GM10266 (cell line): ENCODE measurements at regions not wholly inside any gene's neighbourhood (a gene's known extent, or its start where the extent isn't known, plus 50 kb on each side); places are given as distances from the start of the nearest gene placed in this dataset.

Source experiments
- DNase-seq: peaks from one replicate; pipeline ENCODE4 v3.0.0; 2012; ENCODE audit errors: extremely low spot score
- TF ChIP-seq, protein P1 (sequence below): IDR thresholded peaks from 2 replicates; pipeline ENCODE4 v1.5.1; 2012; ENCODE audit warnings: mild to moderate bottlenecking, low read depth; ENCODE audit not compliant: control insufficient read depth, insufficient read depth; ENCODE audit errors: missing control alignments

DNA sequence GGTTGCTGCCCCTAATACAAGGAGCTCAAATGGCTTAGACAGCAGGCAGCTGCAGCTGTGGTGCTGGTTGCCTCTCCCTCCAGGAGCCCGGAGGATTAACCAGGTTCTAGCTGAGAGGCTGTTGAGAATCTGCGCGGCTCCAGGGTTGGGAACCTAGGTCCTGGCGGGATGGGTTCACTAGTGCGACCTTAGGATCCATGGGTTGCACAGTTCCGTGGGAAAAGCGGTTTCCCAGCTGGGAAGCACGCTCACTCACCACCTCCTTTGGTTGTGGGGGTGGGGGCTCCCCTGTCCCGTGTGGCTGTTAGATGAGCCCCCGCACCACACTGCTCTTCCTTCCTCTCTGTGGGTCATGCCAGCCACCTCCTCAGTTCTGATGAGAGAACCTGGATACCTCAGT lies 375.1 kb upstream of the ARRDC4 start:
- TF ChIP-seq, protein P1, sequence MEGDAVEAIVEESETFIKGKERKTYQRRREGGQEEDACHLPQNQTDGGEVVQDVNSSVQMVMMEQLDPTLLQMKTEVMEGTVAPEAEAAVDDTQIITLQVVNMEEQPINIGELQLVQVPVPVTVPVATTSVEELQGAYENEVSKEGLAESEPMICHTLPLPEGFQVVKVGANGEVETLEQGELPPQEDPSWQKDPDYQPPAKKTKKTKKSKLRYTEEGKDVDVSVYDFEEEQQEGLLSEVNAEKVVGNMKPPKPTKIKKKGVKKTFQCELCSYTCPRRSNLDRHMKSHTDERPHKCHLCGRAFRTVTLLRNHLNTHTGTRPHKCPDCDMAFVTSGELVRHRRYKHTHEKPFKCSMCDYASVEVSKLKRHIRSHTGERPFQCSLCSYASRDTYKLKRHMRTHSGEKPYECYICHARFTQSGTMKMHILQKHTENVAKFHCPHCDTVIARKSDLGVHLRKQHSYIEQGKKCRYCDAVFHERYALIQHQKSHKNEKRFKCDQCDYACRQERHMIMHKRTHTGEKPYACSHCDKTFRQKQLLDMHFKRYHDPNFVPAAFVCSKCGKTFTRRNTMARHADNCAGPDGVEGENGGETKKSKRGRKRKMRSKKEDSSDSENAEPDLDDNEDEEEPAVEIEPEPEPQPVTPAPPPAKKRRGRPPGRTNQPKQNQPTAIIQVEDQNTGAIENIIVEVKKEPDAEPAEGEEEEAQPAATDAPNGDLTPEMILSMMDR: no peak
- no peak for DNase-seq

DNA sequence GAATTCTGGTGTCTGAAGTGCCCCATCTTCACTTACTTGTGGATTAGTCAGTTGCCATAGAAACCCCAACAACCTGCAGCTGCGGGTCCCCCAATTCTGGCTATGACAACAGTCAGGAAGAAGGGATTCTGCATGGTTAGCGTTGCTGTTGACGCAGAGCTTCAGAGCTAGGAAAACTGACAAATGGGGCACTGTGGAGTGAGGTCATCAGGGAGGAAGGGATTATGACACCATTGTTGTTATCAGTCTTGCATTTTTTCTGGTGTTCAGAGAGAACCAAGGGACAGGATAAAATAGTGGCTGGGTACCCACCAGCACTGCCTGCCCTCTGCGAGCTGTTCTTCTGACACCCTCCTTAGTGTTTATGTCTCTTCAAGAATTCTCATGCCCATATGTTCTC lies 367.7 kb upstream of the ARRDC4 start:
- TF ChIP-seq, protein P1: no peak

DNA sequence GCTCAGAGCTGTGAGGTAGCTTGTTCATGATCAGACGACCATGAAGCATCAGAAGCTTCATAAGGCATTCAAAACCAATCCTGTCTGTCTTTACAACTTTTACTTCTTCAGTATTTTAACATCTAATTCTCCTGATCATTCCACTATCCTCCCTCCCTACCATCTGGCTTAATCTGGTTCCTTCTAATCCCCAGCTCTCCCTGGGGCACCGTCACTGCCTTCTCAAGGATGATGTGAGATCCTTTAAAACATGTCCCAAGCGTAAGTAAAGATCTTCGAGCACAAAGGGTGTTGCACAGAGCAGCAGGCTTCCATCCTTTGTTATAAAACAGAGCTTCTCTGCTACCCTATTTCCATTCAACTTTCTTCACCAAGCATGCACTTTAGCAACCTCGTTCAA lies 362.7 kb upstream of the ARRDC4 start:
- no peak for DNase-seq
- TF ChIP-seq, protein P1: no peak

More for the DNA sequence above, 367.7 kb upstream of the ARRDC4 start:
- no peak for DNase-seq

DNA sequence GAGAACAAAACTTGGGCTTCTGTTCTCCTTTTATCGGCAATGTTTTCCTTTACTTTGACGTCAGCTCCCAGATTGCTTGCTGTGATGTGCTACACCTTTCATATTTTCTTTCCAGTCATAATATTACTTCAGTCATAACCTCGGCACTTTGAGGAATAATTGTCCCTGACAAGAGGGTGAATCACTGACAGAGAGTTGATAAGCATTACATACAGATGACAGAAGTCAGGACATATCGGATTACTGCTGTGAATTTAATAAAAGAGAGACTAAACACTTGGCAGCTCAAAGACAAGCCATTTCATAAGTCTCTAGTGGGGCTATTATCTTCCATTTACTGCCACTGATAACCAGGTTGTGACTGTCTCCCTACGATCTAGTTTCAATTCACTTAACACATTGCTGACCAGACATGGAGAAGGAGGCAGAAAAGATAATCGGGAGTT lies 362.1 kb upstream of the ARRDC4 start:
- TF ChIP-seq, protein P1: no peak
- DNase-seq: no peak

DNA sequence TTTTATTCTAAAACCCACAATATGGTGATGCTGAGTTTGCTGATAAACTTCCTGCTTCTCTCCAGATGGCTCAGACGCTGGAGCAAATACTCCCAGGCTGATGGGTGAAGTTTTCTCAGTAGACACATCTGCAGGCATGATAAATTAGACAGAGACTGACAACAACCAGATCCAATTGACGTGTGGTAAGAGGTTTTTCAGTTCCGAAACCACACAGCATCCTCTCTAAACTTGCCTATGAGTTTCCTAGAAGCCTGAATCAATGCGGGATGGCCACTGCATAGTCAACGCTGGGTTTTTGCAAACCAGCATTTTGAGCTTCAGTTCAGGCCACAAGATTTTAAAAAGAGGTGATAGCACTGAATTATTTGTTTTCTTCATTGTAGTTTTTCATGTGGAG lies 360.3 kb upstream of the ARRDC4 start:
- DNase-seq: no peak

DNA sequence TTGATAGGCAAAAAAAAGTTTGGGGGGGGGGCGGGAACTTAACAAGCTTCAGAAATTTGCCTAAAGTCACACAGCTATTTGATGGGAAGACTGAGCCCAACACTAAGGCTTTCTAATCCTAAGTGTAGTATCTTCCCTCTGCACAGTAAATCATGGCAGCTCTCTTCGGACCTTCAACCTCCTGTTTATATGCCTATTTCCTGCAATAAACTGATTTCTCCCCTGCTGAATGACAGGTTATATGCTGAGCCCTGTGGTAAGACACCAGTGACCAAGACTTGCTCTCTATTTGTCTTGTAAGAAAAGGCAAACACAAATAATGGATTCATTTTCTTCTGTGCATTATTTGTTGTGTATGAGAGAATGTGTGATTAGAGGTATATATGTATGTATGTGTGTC lies 355.8 kb upstream of the ARRDC4 start:
- TF ChIP-seq, protein P1: no peak
- DNase-seq: no peak

More for the DNA sequence above, 360.3 kb upstream of the ARRDC4 start:
- TF ChIP-seq, protein P1: no peak

DNA sequence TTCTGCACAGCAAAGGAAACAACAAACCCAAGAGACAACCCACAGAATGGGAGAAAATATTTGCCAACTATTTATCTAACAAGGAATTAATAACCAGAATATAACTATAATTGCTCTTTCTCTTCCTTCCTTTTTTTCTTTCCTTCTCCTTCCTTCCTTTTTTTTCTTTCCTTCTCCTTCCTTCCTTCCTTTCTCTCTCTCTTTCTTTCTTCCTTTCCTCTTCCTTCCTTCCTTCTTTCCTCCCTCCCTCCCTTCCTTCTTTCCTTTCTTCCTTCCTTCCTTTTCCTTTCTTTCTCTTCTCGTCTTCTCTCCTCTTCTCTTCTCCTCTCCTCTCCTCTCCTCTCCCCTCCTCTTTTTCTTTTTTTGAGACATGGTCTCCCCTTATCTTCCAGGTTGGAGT lies 345.4 kb upstream of the ARRDC4 start:
- TF ChIP-seq, protein P1: no peak

More for the DNA sequence above, 345.4 kb upstream of the ARRDC4 start:
- no peak for DNase-seq
